SK-N-SH (cell line): ENCODE measurements at regions not wholly inside any gene's neighbourhood (a gene's known extent, or its start where the extent isn't known, plus 50 kb on each side); places are given as distances from the start of the nearest gene placed in this dataset.

Experiments used
- CTCF ChIA-PET: fragments of 300-600, 350-600 bp; formaldehyde crosslinking; extraction: SDS; loops from one replicate; lab custom pipeline; 2021; lab: Yijun Ruan, JAX
- POLR2A ChIA-PET: fragments of 350-600 bp; sonication (Branson Sonifier 250); formaldehyde crosslinking; extraction: SDS; loops from one replicate; lab custom pipeline; 2020; ENCODE audit warnings: antibody characterized with exemption, inconsistent platforms; lab: Yijun Ruan, JAX
- DNase-seq: peaks from one replicate; pipeline ENCODE4 v3.0.0; 2012
- H2AFZ ChIP-seq: fragments of 200-600 bp; sonication (generic); 2 replicates; pipeline ENCODE4 v1.8.1; 2016; ENCODE audit warnings: antibody characterized with exemption, mild to moderate bottlenecking, low read depth
- H3F3A ChIP-seq: fragments of 200-600 bp; sonication (generic); replicated peaks from 2 replicates; pipeline ENCODE3; 2016; ENCODE audit warnings: antibody characterized with exemption, mild to moderate bottlenecking; ENCODE audit not compliant: insufficient read depth
- H3K27ac ChIP-seq, 2 experiments: fragments of 200-500 bp in 1 of 2; fragments of 200-600 bp in 1 of 2; sonication (Bioruptor generic) in 1 of 2; sonication (generic), shearing (Covaris generic) in 1 of 2; 2 replicates each; pipeline versions ENCODE4 v1.5.1 to v1.6.1; 2014 to 2016; ENCODE audit warnings: low read depth in 2 of 2, inconsistent platforms in 1 of 2, low read length in 1 of 2, mild to moderate bottlenecking in 1 of 2, mixed read lengths in 1 of 2
- H3K27me3 ChIP-seq: fragments of 200-600 bp; sonication (generic), shearing (Covaris generic); 2 replicates; pipeline ENCODE4 v1.6.1; 2016; ENCODE audit warnings: mixed run types; ENCODE audit not compliant: insufficient read depth
- H3K36me3 ChIP-seq, 2 experiments: fragments of 200-500 bp in 1 of 2; fragments of 200-600 bp in 1 of 2; sonication (Bioruptor generic) in 1 of 2; sonication (generic) in 1 of 2; replicated peaks in 1 of 2; 2 replicates each; pipeline versions ENCODE3 to v1.5.1; 2014 to 2016; ENCODE audit warnings: low read length in 1 of 2, mild to moderate bottlenecking in 1 of 2; ENCODE audit not compliant: insufficient read depth in 2 of 2, control insufficient read depth in 1 of 2
- H3K4me1 ChIP-seq, 2 experiments: fragments of 200-500 bp in 1 of 2; fragments of 200-600 bp in 1 of 2; sonication (Bioruptor generic) in 1 of 2; sonication (generic), shearing (Covaris generic) in 1 of 2; 2 replicates each; pipeline versions ENCODE4 v1.5.1 to v1.6.1; 2014 to 2016; ENCODE audit warnings: low read depth in 1 of 2, low read length in 1 of 2, mixed run types in 1 of 2; ENCODE audit not compliant: insufficient read depth in 2 of 2, control insufficient read depth in 1 of 2
- H3K4me2 ChIP-seq: fragments of 200-600 bp; sonication (generic), shearing (Covaris generic); 2 replicates; pipeline ENCODE4 v1.6.1; 2017; ENCODE audit warnings: mixed run types
- H3K4me3 ChIP-seq, 2 experiments: fragments of 200-500 bp in 1 of 2; fragments of 200-600 bp in 1 of 2; sonication (Bioruptor generic) in 1 of 2; sonication (generic), shearing (Covaris generic) in 1 of 2; 2 replicates each; pipeline versions ENCODE4 v1.5.1 to v1.8.1; 2014 to 2016; ENCODE audit warnings: low read depth in 2 of 2, inconsistent platforms in 1 of 2, low read length in 1 of 2, mild to moderate bottlenecking in 1 of 2, mixed read lengths in 1 of 2, moderate library complexity in 1 of 2
- H3K79me2 ChIP-seq: fragments of 200-600 bp; sonication (generic); 2 replicates; pipeline ENCODE4 v1.8.1; 2017; ENCODE audit warnings: mild to moderate bottlenecking; ENCODE audit not compliant: insufficient read depth
- H3K9ac ChIP-seq: fragments of 200-600 bp; sonication (generic); 2 replicates; pipeline ENCODE4 v1.6.1; 2017; ENCODE audit warnings: mixed run types
- H3K9me2 ChIP-seq: fragments of 200-600 bp; sonication (generic); 2 replicates; pipeline ENCODE4 v1.6.1; 2017; ENCODE audit warnings: mixed run types
- H3K9me3 ChIP-seq: fragments of 200-600 bp; sonication (generic); 2 replicates; pipeline ENCODE4 v1.6.1; 2017; ENCODE audit warnings: mixed run types, mild to moderate bottlenecking, moderate library complexity
- H4K20me1 ChIP-seq: fragments of 200-600 bp; sonication (generic); 2 replicates; pipeline ENCODE4 v1.6.1; 2017; ENCODE audit warnings: mild to moderate bottlenecking, mixed run types; ENCODE audit not compliant: insufficient read depth
- ELF1 ChIP-seq: IDR thresholded peaks from 2 replicates; pipeline ENCODE4 v1.4.0; 2012
- EZH2phosphoT487 ChIP-seq: fragments of 200-600 bp; sonication (generic); IDR thresholded peaks from 2 replicates; pipeline ENCODE4 v1.6.1; 2017; ENCODE audit warnings: low read depth, mixed run types, mild to moderate bottlenecking, antibody characterized with exemption, moderate library complexity, borderline replicate concordance
- FOXM1 ChIP-seq: IDR thresholded peaks from 2 replicates; pipeline ENCODE4 v1.4.0; 2012; ENCODE audit warnings: low read depth, mild to moderate bottlenecking
- GATA2 ChIP-seq: sonication (generic); formaldehyde crosslinking; IDR thresholded peaks from 2 replicates; pipeline ENCODE4 v1.5.0; 2020; ENCODE audit warnings: mild to moderate bottlenecking, missing genetic modification reagents
- MXI1 ChIP-seq: IDR thresholded peaks from 2 replicates; pipeline ENCODE4 v1.6.1; 2012; ENCODE audit warnings: mild to moderate bottlenecking, low read depth, low read length, improper control_type of control experiment
- NFIC ChIP-seq: IDR thresholded peaks from 2 replicates; pipeline ENCODE4 v1.4.0; 2012; ENCODE audit warnings: borderline replicate concordance
- PBX3 ChIP-seq: IDR thresholded peaks from 2 replicates; pipeline ENCODE4; 2012
- POLR2AphosphoS5 ChIP-seq: IDR thresholded peaks from 2 replicates; pipeline ENCODE4 v1.6.1; 2012; ENCODE audit warnings: low read depth, low read length
- RAD21 ChIP-seq: IDR thresholded peaks from 2 replicates; pipeline ENCODE4 v1.6.1; 2012; ENCODE audit warnings: mild to moderate bottlenecking, low read length
- SIN3A ChIP-seq: IDR thresholded peaks from 2 replicates; pipeline ENCODE4 v1.6.1; 2012; ENCODE audit warnings: low read depth, mild to moderate bottlenecking, low read length, moderate library complexity, borderline replicate concordance
- TEAD4 ChIP-seq: IDR thresholded peaks from 2 replicates; pipeline ENCODE4 v1.4.0; 2012; ENCODE audit warnings: mild to moderate bottlenecking, borderline replicate concordance; ENCODE audit not compliant: insufficient read depth
- WGBS: methylation state at CpG from one replicate; pipeline ENCODE4 v1.1.6; 2017; ENCODE audit warnings: low lambda C conversion rate; 5-methylcytosine and 5-hydroxymethylcytosine counted together

GRCh38 chr17:5757314-5757907, 173.1 kb upstream of the NLRP1 start:
- Histone ChIP-seq H3K4me3 (no peak overlapping the region), H4K20me1 (no peaks in the 10 kb centered on the region), H3K27me3 (peaks cover 8% of the 10 kb centered on the region; the same call in 1 of the 2 replicates), H3F3A (no peaks in the 10 kb centered on the region), H3K9me2 (no peaks in the 10 kb centered on the region), H2AFZ (no peak overlapping the region), H3K79me2 (no peaks in the 10 kb centered on the region), H3K4me2 (no peak overlapping the region), H3K9ac (no peak overlapping the region), H3K36me3 (no peaks in the 10 kb centered on the region), H3K4me1 (no peaks in the 10 kb centered on the region), H3K27ac (no peak overlapping the region), H3K9me3 (no peaks in the 10 kb centered on the region)
- DNase-seq: no peak
- POLR2A ChIA-PET: no interaction called here
- TF ChIP-seq GATA2: no peak
- no peak for TF ChIP-seq SIN3A
- no peak for TF ChIP-seq FOXM1
- no peak for TF ChIP-seq MXI1
- TF ChIP-seq POLR2AphosphoS5: no peak
- no peak for TF ChIP-seq TEAD4
- WGBS: 17% methylated on average over 8 of the region's 8 CpGs
- CTCF ChIA-PET: no interaction called here

GRCh38 chr17:5758651-5759050, 174.3 kb upstream of the NLRP1 start:
- Histone ChIP-seq H3K27ac (no peak overlapping the region), H3K4me1 (no peaks in the 10 kb centered on the region), H2AFZ (no peak overlapping the region), H3K9me2 (no peaks in the 10 kb centered on the region), H3K79me2 (no peaks in the 10 kb centered on the region), H3F3A (no peaks in the 10 kb centered on the region), H3K9ac (no peak overlapping the region), H3K4me2 (no peak overlapping the region), H3K36me3 (no peaks in the 10 kb centered on the region), H3K9me3 (no peaks in the 10 kb centered on the region), H4K20me1 (no peaks in the 10 kb centered on the region), H3K27me3 (peaks cover 19% of the 10 kb centered on the region; the same call in 1 of the 2 replicates), H3K4me3 (no peak overlapping the region)
- TF ChIP-seq EZH2phosphoT487: no peak
- no peak for TF ChIP-seq NFIC
- peak; percentile 83 for TF ChIP-seq PBX3
- TF ChIP-seq ELF1: no peak
- DNase-seq: no peak
- ChIA-PET CTCF (no interaction called here), POLR2A (no interaction called here)

GRCh38 chr17:5759501-5759925, 175.2 kb upstream of the NLRP1 start:
- TF ChIP-seq MXI1: no peak
- TF ChIP-seq RAD21: no peak
- no peak for TF ChIP-seq GATA2
- H3K4me1 ChIP-seq: no peaks in the 10 kb centered on the region
- ChIA-PET CTCF (no interaction called here), POLR2A (no interaction called here)
- no peaks in the 10 kb centered on the region for H4K20me1 ChIP-seq
- no peak overlapping the region for H3K4me3 ChIP-seq
- no peaks in the 10 kb centered on the region for H3K9me3 ChIP-seq
- no peak overlapping the region for H2AFZ ChIP-seq
- no peak for DNase-seq
- H3K36me3 ChIP-seq: no peaks in the 10 kb centered on the region
- 43% methylated on average over 8 of the region's 8 CpGs for WGBS
- no peak overlapping the region for H3K27ac ChIP-seq
- H3K27me3 ChIP-seq: peaks cover 24% of the 10 kb centered on the region; the same call in 1 of the 2 replicates
- H3K9me2 ChIP-seq: no peaks in the 10 kb centered on the region
- H3K4me2 ChIP-seq: no peak overlapping the region
- no peaks in the 10 kb centered on the region for H3K79me2 ChIP-seq
- no peaks in the 10 kb centered on the region for H3F3A ChIP-seq
- H3K9ac ChIP-seq: no peak overlapping the region
